ENCODE measurements at regions not wholly inside any gene's neighbourhood (a gene's known extent, or its start where the extent isn't known, plus 50 kb on each side); places are given as distances from the start of the nearest gene placed in this dataset.

- no peak for TF ChIP-seq ZNF274 (IDR thresholded peaks at IDR 0.05; ENCODE audit: low read depth, low read length)
- no peak for TF ChIP-seq YY1 (IDR thresholded peaks at IDR 0.05; ENCODE audit: insufficient read depth, insufficient read length)
Measured at GRCh38 chr2:221973502-221973901, 325.3 kb downstream of the PAX3 start.
